ENCODE measurements at regions not wholly inside any gene's neighbourhood (a gene's known extent, or its start where the extent isn't known, plus 50 kb on each side); places are given as distances from the start of the nearest gene placed in this dataset.
A peak's percentile ranks its signal among the peaks of the same experiment; 100 is the strongest.

GRCh38 chr4:10192331-10192730 lies 75.7 kb upstream of the WDR1 start:
- H3K36me3 Mint-ChIP-seq (ENCODE audit: insufficient read depth): no peaks in the 10 kb centered on the region
- peaks cover 3% of the 10 kb centered on the region for H3K9me3 Mint-ChIP-seq
- H3K4me3 Mint-ChIP-seq: no peak overlapping the region
- H3K27me3 Mint-ChIP-seq (ENCODE audit: low read depth): no peaks in the 10 kb centered on the region
- ATAC-seq (no peak), DNase-seq (no peak)
- H3K4me1 Mint-ChIP-seq (ENCODE audit: low read depth): no peaks in the 10 kb centered on the region

- DNase-seq (no peak), ATAC-seq (no peak)
- Mint-ChIP-seq H3K27me3 (ENCODE audit: low read depth) (peaks cover 2% of the 10 kb centered on the region), H3K9me3 (no peaks in the 10 kb centered on the region), H3K4me1 (ENCODE audit: low read depth) (peaks cover 5% of the 10 kb centered on the region), H3K36me3 (ENCODE audit: insufficient read depth) (no peaks in the 10 kb centered on the region), H3K4me3 (no peak overlapping the region)
These were observed 71.9 kb upstream of the WDR1 start for GRCh38 chr4:10188400-10189004.

- Mint-ChIP-seq H3K27me3 (ENCODE audit: low read depth) (peaks cover 2% of the 10 kb centered on the region), H3K36me3 (ENCODE audit: insufficient read depth) (no peaks in the 10 kb centered on the region), H3K4me3 (no peak overlapping the region), H3K9me3 (no peaks in the 10 kb centered on the region), H3K4me1 (ENCODE audit: low read depth) (peaks cover 17% of the 10 kb centered on the region)
- DNase-seq: no peak
- no peak for ATAC-seq
These were observed 69.9 kb upstream of the WDR1 start for GRCh38 chr4:10186228-10187214.

DNA sequence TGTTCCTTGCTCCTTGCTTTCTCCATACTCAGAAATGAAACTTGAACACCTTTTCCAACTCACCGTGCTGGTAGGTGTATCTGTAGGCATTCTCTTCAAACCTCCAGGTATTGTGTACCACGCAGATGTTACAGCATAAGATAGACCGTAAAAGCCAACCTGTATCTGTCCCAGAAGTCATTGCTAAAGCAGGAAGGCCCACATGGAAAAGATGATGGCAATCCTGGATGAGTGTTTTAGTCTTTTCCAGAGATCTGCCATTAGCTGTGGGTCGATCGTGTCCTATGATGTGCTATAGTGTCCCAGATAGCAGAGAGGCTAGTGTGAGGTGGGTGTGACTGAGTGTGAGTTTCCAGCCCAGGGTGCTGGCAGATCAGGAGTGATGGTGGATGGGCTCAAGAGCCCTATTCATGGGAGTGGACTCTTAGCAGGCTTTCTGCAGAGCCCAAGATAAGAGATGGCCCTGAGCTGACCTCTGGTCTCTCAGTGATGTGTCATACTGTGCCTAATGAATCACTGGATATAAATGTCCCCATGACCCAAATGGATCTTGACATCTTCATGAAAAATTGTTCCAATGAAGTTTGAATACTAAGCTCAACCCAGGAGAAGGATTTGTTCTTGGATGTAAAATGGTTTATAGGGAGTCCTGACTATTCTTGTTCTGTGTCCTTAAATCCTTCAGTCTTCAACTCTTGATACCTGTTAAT lies 69.1 kb upstream of the WDR1 start:
- H3K36me3 Mint-ChIP-seq (ENCODE audit: insufficient read depth): no peaks in the 10 kb centered on the region
- peaks cover 24% of the 10 kb centered on the region for H3K4me1 Mint-ChIP-seq (ENCODE audit: low read depth)
- DNase-seq (no peak), ATAC-seq (no peak)
- peaks cover 2% of the 10 kb centered on the region for H3K27me3 Mint-ChIP-seq (ENCODE audit: low read depth)
- H3K9me3 Mint-ChIP-seq: no peaks in the 10 kb centered on the region
- H3K4me3 Mint-ChIP-seq: no peak overlapping the region

DNA sequence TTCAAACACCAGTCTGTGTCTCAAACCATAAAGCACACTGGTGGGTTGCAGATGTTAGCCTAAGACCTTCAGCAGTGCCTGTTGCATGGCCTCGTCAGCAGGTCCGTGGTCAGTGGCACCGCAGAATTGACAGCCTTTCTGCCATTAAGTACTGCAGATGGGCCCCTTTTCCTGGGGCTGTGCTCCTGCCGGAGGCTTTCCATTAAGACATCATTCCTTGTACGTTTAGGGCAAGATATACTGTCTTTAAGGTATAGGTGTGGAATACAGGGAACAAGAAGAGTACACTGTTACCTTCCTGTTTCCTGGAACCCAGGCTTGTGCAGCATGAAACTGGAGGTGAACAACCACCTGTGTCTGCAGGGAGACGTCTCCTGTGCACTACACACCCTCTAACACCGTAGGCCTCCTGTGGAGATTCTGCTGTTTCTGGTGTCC lies 67.9 kb upstream of the WDR1 start:
- Mint-ChIP-seq H3K27me3 (ENCODE audit: low read depth) (peaks cover 2% of the 10 kb centered on the region), H3K4me3 (no peak overlapping the region), H3K9me3 (no peaks in the 10 kb centered on the region), H3K36me3 (ENCODE audit: insufficient read depth) (no peaks in the 10 kb centered on the region), H3K4me1 (ENCODE audit: low read depth) (peaks cover 27% of the 10 kb centered on the region)
- no peak for ATAC-seq
- no peak for DNase-seq

GRCh38 chr4:10184041-10184440 lies 67.4 kb upstream of the WDR1 start:
- DNase-seq (no peak), ATAC-seq (no peak)
- no peak overlapping the region for H3K4me3 Mint-ChIP-seq
- H3K27me3 Mint-ChIP-seq (ENCODE audit: low read depth): peaks cover 2% of the 10 kb centered on the region
- H3K36me3 Mint-ChIP-seq (ENCODE audit: insufficient read depth): no peaks in the 10 kb centered on the region
- H3K4me1 Mint-ChIP-seq (ENCODE audit: low read depth): peaks cover 27% of the 10 kb centered on the region
- H3K9me3 Mint-ChIP-seq: no peaks in the 10 kb centered on the region

- ATAC-seq: no peak
- no peaks in the 10 kb centered on the region for H3K9me3 Mint-ChIP-seq
These were observed 66.9 kb upstream of the WDR1 start for GRCh38 chr4:10183462-10183861.

DNA sequence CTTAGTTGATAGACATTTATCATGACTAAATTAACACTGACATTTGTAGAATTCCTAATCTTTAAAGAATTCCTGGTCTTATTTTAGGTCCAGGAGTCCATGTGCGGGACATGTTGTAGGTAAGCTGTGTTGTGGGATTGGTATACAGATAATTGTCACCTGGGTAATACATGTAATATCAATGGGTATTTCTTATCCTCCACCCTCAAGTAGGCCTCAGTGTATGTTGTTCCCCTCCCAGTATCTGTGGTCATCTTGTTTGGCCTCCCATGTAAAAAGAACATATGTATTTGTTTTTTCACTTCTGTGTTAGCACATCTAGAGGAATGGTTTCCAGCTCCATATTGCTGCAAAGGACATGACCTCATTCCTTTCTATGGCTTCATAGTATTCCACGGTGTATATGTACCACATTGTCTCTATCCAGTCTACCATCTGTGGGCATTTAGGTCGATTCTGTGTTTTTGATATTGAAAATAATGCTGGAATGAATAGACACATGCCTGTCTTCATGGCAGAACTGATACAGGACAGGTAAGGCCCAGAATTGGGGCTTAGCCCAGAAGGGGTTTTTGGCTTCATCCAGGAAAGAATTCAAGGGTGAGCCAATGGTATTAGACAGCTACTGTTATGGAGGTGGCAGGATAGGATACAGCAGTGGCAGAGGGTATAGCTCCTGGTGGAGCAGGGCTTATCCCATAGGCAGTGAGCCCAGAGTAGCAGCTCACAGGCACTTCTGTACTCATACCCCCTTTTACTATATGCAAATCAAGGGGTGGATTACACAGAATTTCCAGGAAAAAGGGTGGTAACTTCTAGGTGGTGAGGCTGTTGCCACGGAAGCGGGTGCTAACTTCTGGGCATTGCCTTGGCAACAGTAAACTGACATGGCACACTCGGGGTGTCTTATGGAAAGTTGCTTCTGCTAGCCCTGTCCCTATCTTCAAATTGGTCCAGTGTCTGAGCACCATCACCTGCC lies 66.1 kb upstream of the WDR1 start:
- Mint-ChIP-seq H3K4me3 (no peak overlapping the region), H3K4me1 (ENCODE audit: low read depth) (peaks cover 27% of the 10 kb centered on the region), H3K36me3 (ENCODE audit: insufficient read depth) (no peaks in the 10 kb centered on the region), H3K27me3 (ENCODE audit: low read depth) (peaks cover 2% of the 10 kb centered on the region), H3K9me3 (no peaks in the 10 kb centered on the region)
- no peak for DNase-seq
- ATAC-seq: no peak

More at GRCh38 chr4:10183462-10183861, 66.9 kb upstream of the WDR1 start:
- Mint-ChIP-seq H3K4me1 (ENCODE audit: low read depth) (peaks cover 27% of the 10 kb centered on the region), H3K4me3 (no peak overlapping the region), H3K27me3 (ENCODE audit: low read depth) (peaks cover 2% of the 10 kb centered on the region), H3K36me3 (ENCODE audit: insufficient read depth) (no peaks in the 10 kb centered on the region)
- no peak for DNase-seq

- H3K36me3 Mint-ChIP-seq (ENCODE audit: insufficient read depth): no peaks in the 10 kb centered on the region
- ATAC-seq: no peak
- H3K4me1 Mint-ChIP-seq (ENCODE audit: low read depth): peaks cover 27% of the 10 kb centered on the region
- no peak for DNase-seq
- no peaks in the 10 kb centered on the region for H3K9me3 Mint-ChIP-seq
- H3K4me3 Mint-ChIP-seq: no peak overlapping the region
- H3K27me3 Mint-ChIP-seq (ENCODE audit: low read depth): peaks cover 1% of the 10 kb centered on the region
These were observed 65.3 kb upstream of the WDR1 start for GRCh38 chr4:10181745-10182445.

DNA sequence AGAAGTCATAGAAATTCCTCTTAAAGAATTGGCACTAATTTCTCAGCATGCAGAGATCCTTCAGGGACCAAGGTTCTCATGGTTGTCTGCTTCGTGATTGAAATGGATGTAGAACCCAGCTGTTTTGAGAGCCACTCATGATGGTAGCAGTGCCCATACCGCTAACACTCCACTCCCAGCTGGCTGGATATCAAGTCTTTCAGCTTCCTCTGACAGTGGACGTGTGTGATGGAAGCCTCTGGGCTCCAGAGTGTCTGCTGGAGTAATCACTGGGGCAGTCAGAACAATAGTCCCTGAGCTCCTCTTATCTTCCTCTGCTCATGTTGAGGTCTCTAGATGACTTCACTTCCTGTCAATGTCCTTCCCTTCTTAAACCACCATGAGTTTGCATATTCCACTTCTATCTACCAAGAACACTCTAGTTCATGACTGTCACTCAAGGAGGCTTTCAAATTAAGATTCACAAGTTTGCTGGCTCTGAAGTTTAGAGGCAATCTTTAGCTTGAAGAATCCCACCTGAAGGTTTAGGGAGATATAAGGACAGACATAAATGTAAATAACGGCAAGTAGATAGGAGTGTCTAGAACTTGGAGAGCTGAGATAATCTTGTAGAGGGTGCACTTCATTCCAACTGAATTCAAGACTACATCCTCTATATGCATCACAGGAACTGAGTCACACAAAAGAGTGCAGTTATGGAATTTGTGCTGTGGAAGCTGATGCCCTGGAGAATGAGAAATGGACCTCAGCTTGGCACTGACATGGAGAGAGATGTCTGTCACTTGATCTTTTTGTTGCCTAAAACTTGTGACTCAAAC lies 64.5 kb upstream of the WDR1 start:
- H3K9me3 Mint-ChIP-seq: no peaks in the 10 kb centered on the region
- no peak overlapping the region for H3K4me3 Mint-ChIP-seq
- H3K27me3 Mint-ChIP-seq (ENCODE audit: low read depth): no peaks in the 10 kb centered on the region
- DNase-seq (no peak), ATAC-seq (peak; percentile 78 to 91)
- no peaks in the 10 kb centered on the region for H3K36me3 Mint-ChIP-seq (ENCODE audit: insufficient read depth)
- peaks cover 27% of the 10 kb centered on the region for H3K4me1 Mint-ChIP-seq (ENCODE audit: low read depth)

DNA sequence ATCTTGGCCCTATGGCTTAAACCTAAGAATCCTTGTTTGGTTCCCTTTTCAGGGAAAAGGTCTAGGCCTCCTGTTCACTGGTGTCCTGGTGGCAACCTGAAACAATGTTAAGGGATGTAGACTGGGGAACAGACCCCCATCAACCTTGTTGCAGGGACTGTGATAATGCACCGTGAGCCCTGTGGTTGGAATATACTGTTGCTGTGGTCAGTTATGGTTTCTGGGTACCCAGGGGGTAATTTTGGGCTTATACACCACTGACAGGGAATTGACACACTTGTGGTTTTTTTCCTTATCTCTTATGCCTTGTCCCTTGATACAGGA lies 64.0 kb upstream of the WDR1 start:
- Mint-ChIP-seq H3K4me1 (ENCODE audit: low read depth) (peaks cover 27% of the 10 kb centered on the region), H3K36me3 (ENCODE audit: insufficient read depth) (no peaks in the 10 kb centered on the region), H3K27me3 (ENCODE audit: low read depth) (no peaks in the 10 kb centered on the region), H3K9me3 (no peaks in the 10 kb centered on the region), H3K4me3 (no peak overlapping the region)
- ATAC-seq: no peak
- no peak for DNase-seq

DNA sequence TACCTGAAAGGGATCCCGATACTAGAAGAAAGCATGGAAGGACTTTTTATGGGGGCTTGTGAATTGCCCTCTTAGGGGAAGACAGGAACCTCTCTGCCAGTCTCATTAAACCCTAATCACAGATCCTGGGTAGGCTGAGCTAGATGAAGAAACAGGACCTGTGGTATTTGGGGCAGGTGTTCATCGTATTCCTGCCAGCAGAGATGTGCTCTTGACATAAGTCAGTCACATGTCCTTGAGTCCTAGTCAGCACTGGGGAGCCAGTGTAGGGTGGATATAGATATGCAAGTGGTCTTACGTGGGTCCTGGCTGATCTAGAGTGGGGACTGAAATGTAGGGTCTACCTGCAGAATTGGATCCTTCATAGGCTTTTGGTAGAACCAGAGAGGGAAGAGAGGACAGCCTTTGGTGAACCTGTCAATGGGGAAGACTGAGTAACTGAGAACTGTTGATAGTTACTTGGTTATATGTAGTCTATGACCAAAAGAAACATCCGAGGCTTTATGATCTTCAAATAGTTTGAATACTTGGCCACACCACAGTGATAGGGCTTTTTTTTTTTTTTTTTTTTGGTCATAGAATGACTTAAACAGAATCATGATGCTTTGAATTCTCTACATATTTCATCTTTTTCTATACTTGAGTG lies 63.5 kb upstream of the WDR1 start:
- peaks cover 27% of the 10 kb centered on the region for H3K4me1 Mint-ChIP-seq (ENCODE audit: low read depth)
- ATAC-seq (no peak), DNase-seq (no peak)
- no peaks in the 10 kb centered on the region for H3K9me3 Mint-ChIP-seq
- H3K4me3 Mint-ChIP-seq: no peak overlapping the region
- H3K36me3 Mint-ChIP-seq (ENCODE audit: insufficient read depth): no peaks in the 10 kb centered on the region
- no peaks in the 10 kb centered on the region for H3K27me3 Mint-ChIP-seq (ENCODE audit: low read depth)

Measured in activated T-cell treated with anti-CD3 and anti-CD28 coated beads, Interleukin-2, amount 50 U/mL, for 4 hours (primary cell).